HCT116 (cell line): ENCODE measurements at regions not wholly inside any gene's neighbourhood (a gene's known extent, or its start where the extent isn't known, plus 50 kb on each side); places are given as distances from the start of the nearest gene placed in this dataset.

Experiments used
- ATAC-seq: fragments of 200-7000 bp; cut with Tn5 transposase; 2 replicates; pipeline ENCODE4 v1.9.1; 2020; ENCODE audit warnings: mild to moderate bottlenecking, moderate library complexity
- BruUV-seq: library from RNA; stranded (reverse); fragments of 400-500 nt; replicated peaks from 2 replicates; lab custom pipeline; 2021; lab: Mats Ljungman, UMichigan
- CTCF ChIA-PET: fragments of 300-600 bp; sonication (Branson Sonifier 250); formaldehyde crosslinking; loops from one replicate; lab custom pipeline; 2021; ENCODE audit warnings: antibody characterized with exemption; lab: Charles Lee
- POLR2A ChIA-PET: fragments of 300-600, 350-600 bp; sonication (Branson Sonifier 250); formaldehyde crosslinking; loops from one replicate; lab custom pipeline; 2021; ENCODE audit warnings: antibody characterized with exemption; lab: Charles Lee
- RAD21 ChIA-PET, 2 experiments: fragments of 300-600 bp; sonication (Branson Sonifier 250); formaldehyde crosslinking; loops; one replicate each; lab custom pipeline; 2023; ENCODE audit warnings: low total read pairs in 2 of 2; ENCODE audit not compliant: uncharacterized antibody in 2 of 2, unreplicated experiment in 2 of 2, low non-redundant PET in 1 of 2; lab: Charles Lee
- DNase-seq: peaks from one replicate; pipeline ENCODE4 v3.0.0-alpha.2; 2010; ENCODE audit warnings: low read depth, low spot score
- H2AFZ ChIP-seq: fragments of 200-600 bp; shearing (Covaris generic), sonication (generic); 2 replicates; pipeline ENCODE4 v1.6.1; 2017; ENCODE audit warnings: low read depth, mixed run types, mixed read lengths, antibody characterized with exemption, low read length; ENCODE audit not compliant: poor library complexity, severe bottlenecking
- H3K27ac ChIP-seq: 2 replicates; pipeline ENCODE4 v1.5.1; 2012; ENCODE audit warnings: low read depth, low read length
- H3K27me3 ChIP-seq: fragments of 200-600 bp; sonication (generic); 2 replicates; pipeline ENCODE4 v1.6.1; 2016; ENCODE audit warnings: mixed run types, low read length, mixed read lengths; ENCODE audit not compliant: insufficient read depth
- H3K36me3 ChIP-seq, 2 experiments: fragments of 200-500 bp in 1 of 2; fragments of 200-600 bp in 1 of 2; sonication (Bioruptor generic) in 1 of 2; sonication (generic) in 1 of 2; 2 replicates each; pipeline versions ENCODE4 v1.5.1 to v1.6.1; 2014 to 2016; ENCODE audit warnings: low read length in 2 of 2, inconsistent platforms in 1 of 2, mixed read lengths in 1 of 2, mixed run types in 1 of 2; ENCODE audit not compliant: insufficient read depth in 2 of 2, control insufficient read depth in 1 of 2
- H3K4me1 ChIP-seq, 2 experiments: fragments of 200-600 bp in 1 of 2; sonication (generic) in 1 of 2; 2 replicates each; pipeline versions ENCODE4 v1.5.1 to v1.6.1; 2012 to 2017; ENCODE audit warnings: low read length in 2 of 2, inconsistent platforms in 1 of 2, mild to moderate bottlenecking in 1 of 2, mixed read lengths in 1 of 2, mixed run types in 1 of 2, moderate library complexity in 1 of 2; ENCODE audit not compliant: insufficient read depth in 2 of 2, control insufficient read depth in 1 of 2
- H3K4me2 ChIP-seq: fragments of 200-600 bp; sonication (generic); 2 replicates; pipeline ENCODE4 v1.6.1; 2017; ENCODE audit warnings: mixed run types, low read length, mixed read lengths
- H3K4me3 ChIP-seq, 2 experiments: fragments of 200-600 bp in 1 of 2; sonication (generic) in 1 of 2; replicated peaks in 1 of 2; 2 replicates each; pipeline ENCODE4 v1.5.1; 2011 to 2016; ENCODE audit warnings: low read length in 2 of 2, control low read depth in 1 of 2, low read depth in 1 of 2, mild to moderate bottlenecking in 1 of 2, mixed read lengths in 1 of 2, mixed run types in 1 of 2
- H3K79me2 ChIP-seq: fragments of 200-600 bp; sonication (generic); 2 replicates; pipeline ENCODE4 v1.6.1; 2017; ENCODE audit warnings: mild to moderate bottlenecking, mixed run types, low read length, moderate library complexity, mixed read lengths; ENCODE audit not compliant: insufficient read depth
- H3K9ac ChIP-seq: fragments of 200-600 bp; sonication (generic); 2 replicates; pipeline ENCODE4 v1.6.1; 2016; ENCODE audit warnings: low read length, mixed read lengths
- H3K9me2 ChIP-seq: fragments of 200-600 bp; sonication (generic), shearing (Covaris generic); 2 replicates; pipeline ENCODE4 v1.6.1; 2017; ENCODE audit warnings: mixed run types, mild to moderate bottlenecking, moderate library complexity; ENCODE audit not compliant: insufficient read depth
- H3K9me3 ChIP-seq, 2 experiments: fragments of 200-500 bp in 1 of 2; fragments of 200-600 bp in 1 of 2; sonication (Bioruptor generic) in 1 of 2; sonication (generic) in 1 of 2; 2 replicates each; pipeline ENCODE4 v1.6.1; 2014 to 2017; ENCODE audit warnings: low read length in 2 of 2, mixed read lengths in 2 of 2, inconsistent platforms in 1 of 2, low read depth in 1 of 2, mild to moderate bottlenecking in 1 of 2, mixed run types in 1 of 2, moderate library complexity in 1 of 2; ENCODE audit not compliant: control insufficient read depth in 1 of 2, insufficient read depth in 1 of 2
- H4K20me1 ChIP-seq: fragments of 200-600 bp; sonication (generic), shearing (Covaris generic); 2 replicates; pipeline ENCODE4 v1.6.1; 2017; ENCODE audit warnings: mixed run types, mild to moderate bottlenecking, moderate library complexity; ENCODE audit not compliant: insufficient read depth
- EZH2phosphoT487 ChIP-seq: fragments of 200-600 bp; IDR thresholded peaks from 2 replicates; pipeline ENCODE4 v1.6.1; 2018; ENCODE audit warnings: antibody characterized with exemption, borderline replicate concordance
- POLR2AphosphoS5 ChIP-seq: IDR thresholded peaks from 2 replicates; pipeline ENCODE4 v1.6.1; 2011; ENCODE audit warnings: mild to moderate bottlenecking, low read depth, low read length, moderate library complexity
- SP1 ChIP-seq: IDR thresholded peaks from 2 replicates; pipeline ENCODE4 v1.6.1; 2012; ENCODE audit warnings: low read depth
- TCF7L2 ChIP-seq: IDR thresholded peaks from 2 replicates; pipeline ENCODE4 v1.7.0; 2011; ENCODE audit warnings: borderline replicate concordance, inconsistent platforms; ENCODE audit not compliant: insufficient read depth, insufficient read length; ENCODE audit errors: extremely low read depth
- ZFX ChIP-seq: fragments of 450-650 bp; IDR thresholded peaks from 2 replicates; pipeline ENCODE4 v1.6.1; 2017
- ZNF274 ChIP-seq: fragments of 200-500 bp; sonication (Bioruptor generic); IDR thresholded peaks from 2 replicates; pipeline ENCODE4 v1.6.1; 2014; ENCODE audit warnings: mild to moderate bottlenecking, low read depth, low read length, inconsistent platforms
- intact Hi-C: fragments of 100-400 bp; cut with micrococcal nuclease; formaldehyde crosslinking; loops from 2 replicates; pipeline ENCODE4 v1.10.0; 2022

DNA sequence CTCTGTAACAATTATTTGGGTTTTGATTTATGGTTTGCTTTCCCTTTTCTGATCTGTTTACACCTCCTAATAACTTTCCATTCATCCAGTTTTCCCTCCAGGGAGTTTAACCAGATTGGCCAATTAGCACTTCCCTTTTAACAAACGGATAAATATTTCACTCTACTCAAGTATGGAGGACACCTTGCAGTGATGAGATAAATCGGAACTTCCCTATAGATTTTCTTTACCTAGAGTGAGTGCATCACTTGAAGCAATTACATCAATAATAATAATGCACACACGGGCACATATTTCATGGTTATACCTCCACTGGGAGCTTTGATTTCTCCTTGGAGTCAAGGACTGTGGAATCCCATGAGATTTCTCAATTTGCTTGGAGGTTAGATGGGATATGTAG is 239.1 kb upstream of the CFAP20DC start:
- no peak overlapping the region for H3K9ac ChIP-seq
- H3K9me3 ChIP-seq, result no peaks in the 10 kb centered on the region
- no peaks in the 10 kb centered on the region for H4K20me1 ChIP-seq
- H3K4me1 ChIP-seq, result no peaks in the 10 kb centered on the region
- CTCF ChIA-PET, result no interaction called here
- H3K36me3 ChIP-seq, result no peaks in the 10 kb centered on the region
- RAD21 ChIA-PET, result no interaction called here
- no peaks in the 10 kb centered on the region for H3K79me2 ChIP-seq
- TF ChIP-seq ZFX, result no peak
- TF ChIP-seq, all 23 proteins: peak for 0
- H3K4me3 ChIP-seq, result no peak overlapping the region
- intact Hi-C loops, result no loop called here
- H3K4me2 ChIP-seq, result no peak overlapping the region
- H2AFZ ChIP-seq, result no peak overlapping the region
- DNase-seq (no peak), ATAC-seq (no peak)
- no TSS peak for BruUV-seq
- POLR2A ChIA-PET, result no interaction called here
- no peaks in the 10 kb centered on the region for H3K9me2 ChIP-seq
- H3K27ac ChIP-seq, result no peak overlapping the region
- peaks cover 32% of the 10 kb centered on the region for H3K27me3 ChIP-seq

DNA sequence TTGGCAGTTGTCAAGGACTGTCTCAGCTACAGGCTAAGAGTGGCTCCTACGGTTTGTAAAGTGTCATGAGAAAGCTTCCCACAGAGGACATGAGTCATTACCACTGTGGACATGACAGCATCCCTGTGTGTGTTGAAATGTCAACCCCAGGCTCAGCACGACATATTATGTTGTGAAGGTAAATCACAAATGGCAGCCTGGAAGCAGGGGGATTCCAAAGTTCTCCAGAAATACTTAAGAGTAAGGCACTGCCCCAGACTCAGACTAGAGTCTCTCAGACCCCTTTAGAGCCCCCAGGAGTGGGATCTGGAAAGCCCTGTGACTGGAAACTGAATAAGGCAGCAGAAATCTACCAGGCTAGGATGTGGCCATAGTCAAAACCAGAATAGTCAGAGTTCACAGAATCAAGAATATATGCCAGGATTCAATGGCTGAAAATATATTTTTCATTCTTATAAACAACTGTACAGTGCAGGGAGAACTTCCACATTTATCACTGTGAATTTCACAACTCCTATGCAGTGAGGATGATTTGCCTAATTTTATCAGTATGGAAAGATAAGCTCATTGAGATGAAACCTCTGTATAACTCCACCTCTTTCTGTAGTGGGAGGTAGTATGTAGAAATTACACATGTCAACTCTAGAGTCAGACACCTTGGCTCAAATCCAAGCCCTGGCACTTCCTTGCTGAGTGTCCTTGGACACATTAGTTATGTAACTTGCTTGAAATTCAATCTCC is 237.1 kb upstream of the CFAP20DC start:
- Histone ChIP-seq H3K4me1 (no peaks in the 10 kb centered on the region), H3K9me3 (no peaks in the 10 kb centered on the region), H3K4me3 (no peak overlapping the region), H3K9me2 (no peaks in the 10 kb centered on the region), H3K9ac (no peak overlapping the region), H3K79me2 (no peaks in the 10 kb centered on the region), H4K20me1 (no peaks in the 10 kb centered on the region), H3K4me2 (no peak overlapping the region), H3K27ac (no peak overlapping the region), H3K27me3 (peaks cover 38% of the 10 kb centered on the region), H2AFZ (no peak overlapping the region), H3K36me3 (no peaks in the 10 kb centered on the region)
- ChIA-PET POLR2A (no interaction called here), RAD21 (no interaction called here), CTCF (no interaction called here)
- no peak for ATAC-seq
- no TSS peak for BruUV-seq
- TF ChIP-seq ZNF274, result no peak
- TF ChIP-seq POLR2AphosphoS5, result no peak
- no peak for TF ChIP-seq EZH2phosphoT487
- TF ChIP-seq TCF7L2, result no peak
- no peak for TF ChIP-seq SP1
- no peak for DNase-seq
- intact Hi-C loops, result no loop called here
